Cardiac septum (tissue), 1 donor: ENCODE measurements at regions not wholly inside any gene's neighbourhood (a gene's known extent, or its start where the extent isn't known, plus 50 kb on each side); places are given as distances from the start of the nearest gene placed in this dataset.

Experiments used
- DNase-seq: peaks from one replicate; pipeline ENCODE4 v3.0.0-alpha.2; 2020; ENCODE audit warnings: low spot score
- intact Hi-C: fragments of 100-400 bp; cut with DNase I; formaldehyde crosslinking; loops from one replicate; pipeline ENCODE4 v1.14.0; 2022
- donor health status: DM: no; HTN: no; CAD: no.

- intact Hi-C loops = no loop called here
- DNase-seq = no peak
These were observed 292.0 kb downstream of the FOXL1 start for GRCh38 chr16:86870380-86870779.

GRCh38 chr16:86872131-86872530 is 293.8 kb downstream of the FOXL1 start:
- DNase-seq = peak; percentile 33
- intact Hi-C loops = no loop called here

- no peak for DNase-seq
- intact Hi-C loops = no loop called here
These were observed 294.5 kb downstream of the FOXL1 start for GRCh38 chr16:86872833-86873232.

- intact Hi-C loops = no loop called here
These were observed 295.8 kb downstream of the FOXL1 start for GRCh38 chr16:86874141-86874540.

GRCh38 chr16:86876499-86876898 is 298.1 kb downstream of the FOXL1 start:
- peak; percentile 57 for DNase-seq
- intact Hi-C loops = no loop called here

More at GRCh38 chr16:86874141-86874540, 295.8 kb downstream of the FOXL1 start:
- peak; percentile 72 for DNase-seq

GRCh38 chr16:86877108-86877507 is 298.8 kb downstream of the FOXL1 start:
- DNase-seq = peak; percentile 31
- intact Hi-C loops = no loop called here

- intact Hi-C loops = no loop called here
- peak; percentile 12 for DNase-seq
These were observed 299.5 kb downstream of the FOXL1 start for GRCh38 chr16:86877835-86878234.

- peak; percentile 63 for DNase-seq
- intact Hi-C loops = no loop called here
These were observed 300.1 kb downstream of the FOXL1 start for GRCh38 chr16:86878236-86879080.

GRCh38 chr16:86879268-86879667 is 300.9 kb downstream of the FOXL1 start:
- intact Hi-C loops = no loop called here
- DNase-seq = peak; percentile 44

GRCh38 chr16:86880316-86881117 is 302.2 kb downstream of the FOXL1 start:
- DNase-seq = peak; percentile 70
- intact Hi-C loops = no loop called here

- no peak for DNase-seq
- intact Hi-C loops = no loop called here
These were observed 302.8 kb downstream of the FOXL1 start for GRCh38 chr16:86881118-86881510.

- peak; percentile 14 for DNase-seq
- intact Hi-C loops = no loop called here
These were observed 303.5 kb downstream of the FOXL1 start for GRCh38 chr16:86881861-86882273.

- peak; percentile 76 for DNase-seq
These were observed 304.4 kb downstream of the FOXL1 start for GRCh38 chr16:86882586-86883280.

GRCh38 chr16:86883583-86884389 is 305.4 kb downstream of the FOXL1 start:
- intact Hi-C loops = no loop called here
- DNase-seq = peak; percentile 12

More at GRCh38 chr16:86882586-86883280, 304.4 kb downstream of the FOXL1 start:
- intact Hi-C loops = no loop called here

- intact Hi-C loops = no loop called here
- DNase-seq = peak; percentile 22
These were observed 306.0 kb downstream of the FOXL1 start for GRCh38 chr16:86884390-86884650.

- intact Hi-C loops = no loop called here
- peak; percentile 4 for DNase-seq
These were observed 306.8 kb downstream of the FOXL1 start for GRCh38 chr16:86885139-86885538.

GRCh38 chr16:86886651-86887050 is 308.3 kb downstream of the FOXL1 start:
- no peak for DNase-seq
- intact Hi-C loops = no loop called here

GRCh38 chr16:86887416-86887815 is 309.1 kb downstream of the FOXL1 start:
- intact Hi-C loops = no loop called here
- peak; percentile 72 for DNase-seq

GRCh38 chr16:86888231-86889053 is 310.1 kb downstream of the FOXL1 start:
- peak; percentile 15 for DNase-seq
- intact Hi-C loops = no loop called here
